RPMI7951 (cell line): ENCODE measurements at regions not wholly inside any gene's neighbourhood (a gene's known extent, or its start where the extent isn't known, plus 50 kb on each side); places are given as distances from the start of the nearest gene placed in this dataset.
A peak's percentile ranks its signal among the peaks of the same experiment; 100 is the strongest.

Experiments used
- DNase-seq: peaks from one replicate; pipeline ENCODE4 v3.0.0-alpha.2; 2012; ENCODE audit warnings: low read depth

DNA sequence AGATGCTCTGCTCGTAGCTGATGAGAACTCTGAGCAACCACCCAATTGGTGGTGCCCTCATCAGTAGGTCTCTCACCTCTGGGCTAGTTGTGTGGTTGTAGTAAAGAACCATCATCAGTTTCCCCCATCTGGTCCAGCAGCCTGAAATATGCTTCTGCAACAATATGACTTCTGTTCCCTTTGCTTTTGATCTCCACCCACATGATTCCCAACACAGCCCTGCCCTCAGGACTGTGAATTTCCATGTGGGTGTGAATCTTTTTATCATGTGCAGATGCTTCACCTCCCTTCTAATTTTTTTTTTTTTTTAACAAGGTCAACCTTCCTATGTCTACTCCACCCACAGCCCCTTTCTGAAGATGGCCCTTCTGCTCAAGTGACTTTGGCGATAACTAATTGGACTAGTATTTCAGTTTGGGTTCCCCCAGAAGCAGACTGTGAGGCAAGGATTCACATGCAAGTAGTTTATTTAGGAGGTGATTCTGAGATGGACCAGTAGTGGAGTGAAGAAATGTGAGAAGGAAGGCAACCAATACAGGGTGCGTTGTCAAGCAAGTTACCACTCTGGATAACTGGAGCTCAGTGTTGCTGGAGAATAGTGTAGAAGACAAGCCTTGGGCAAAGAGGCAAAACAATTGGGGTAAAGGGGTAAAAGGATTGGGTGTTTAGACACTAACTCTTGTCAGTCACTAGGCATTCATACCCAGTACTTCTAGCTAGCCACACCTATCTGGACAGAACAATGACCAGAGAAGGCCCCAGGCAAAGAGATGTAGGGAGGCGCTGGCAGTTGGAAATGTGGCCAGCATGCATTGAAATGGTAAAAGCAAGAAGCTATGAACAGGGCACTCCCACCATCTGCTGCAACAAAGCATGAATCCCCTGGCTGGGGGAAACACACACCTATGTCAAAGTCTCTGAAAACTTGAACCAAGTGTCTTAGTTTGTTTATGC lies 466.2 kb downstream of the BCOR start:
- no peak for DNase-seq

DNA sequence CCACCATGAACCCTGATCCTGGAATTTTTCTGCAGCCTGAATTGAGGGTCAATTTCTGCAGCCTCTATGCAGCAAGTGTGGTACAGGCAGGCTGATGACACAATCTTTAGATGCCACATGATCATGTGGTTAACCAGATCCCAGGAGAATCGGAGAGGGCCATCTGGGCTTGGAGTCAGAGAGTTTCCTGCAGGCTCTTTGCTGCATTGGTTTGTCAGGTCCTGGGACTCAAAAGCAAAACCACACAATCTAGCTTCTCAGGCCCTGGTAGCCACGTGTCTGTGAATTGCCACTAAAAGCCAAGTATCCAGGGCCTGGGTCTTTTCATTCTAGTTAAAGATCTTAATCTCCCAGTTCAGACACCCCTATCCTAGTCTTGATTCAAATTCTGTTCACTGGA lies 464.5 kb downstream of the BCOR start:
- peak; percentile 95 for DNase-seq

DNA sequence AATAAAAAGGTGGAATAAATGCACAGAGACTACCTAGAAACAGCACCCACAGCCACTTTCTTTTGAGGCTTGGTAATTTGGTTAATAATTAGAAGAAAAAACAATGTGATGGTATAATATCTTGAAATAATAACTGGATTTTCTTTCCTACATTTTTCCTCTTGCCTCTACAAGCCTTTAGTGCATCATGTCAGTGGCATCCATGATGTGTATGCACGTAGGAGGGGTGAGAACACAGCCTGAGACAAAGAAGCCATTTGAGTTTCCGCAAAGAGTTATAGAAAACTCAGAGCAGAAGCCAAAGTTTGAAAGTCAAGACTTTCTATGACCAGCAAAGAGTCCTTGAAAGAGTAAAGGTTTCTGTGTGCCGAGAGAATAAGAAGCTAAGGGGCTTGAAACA lies 461.3 kb downstream of the BCOR start:
- no peak for DNase-seq

- no peak for DNase-seq
Measured at GRCh38 chrX:39638526-39638925, 459.2 kb downstream of the BCOR start.

DNA sequence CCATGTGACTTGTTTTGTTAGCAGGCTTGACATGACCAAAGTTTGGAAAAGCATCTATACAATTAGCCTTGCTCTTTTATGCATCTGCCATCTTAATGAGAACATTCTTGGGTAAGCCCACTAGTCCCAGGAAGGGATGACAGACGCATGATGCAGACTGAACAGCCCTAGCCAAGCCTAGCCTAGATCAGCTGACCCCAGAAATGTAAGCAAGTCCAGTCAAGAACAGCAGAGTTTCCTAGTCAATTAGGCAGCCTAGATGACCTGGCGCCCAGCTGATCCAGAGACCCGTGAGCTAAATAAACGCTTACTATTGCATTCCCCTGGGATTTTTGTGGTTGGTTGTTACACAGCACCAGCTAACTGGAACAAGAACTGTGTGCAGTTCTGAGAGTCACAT lies 457.9 kb downstream of the BCOR start:
- no peak for DNase-seq

- no peak for DNase-seq
Measured at GRCh38 chrX:39640866-39641265, 456.9 kb downstream of the BCOR start.

GRCh38 chrX:39642071-39642470 lies 455.7 kb downstream of the BCOR start:
- no peak for DNase-seq

DNA sequence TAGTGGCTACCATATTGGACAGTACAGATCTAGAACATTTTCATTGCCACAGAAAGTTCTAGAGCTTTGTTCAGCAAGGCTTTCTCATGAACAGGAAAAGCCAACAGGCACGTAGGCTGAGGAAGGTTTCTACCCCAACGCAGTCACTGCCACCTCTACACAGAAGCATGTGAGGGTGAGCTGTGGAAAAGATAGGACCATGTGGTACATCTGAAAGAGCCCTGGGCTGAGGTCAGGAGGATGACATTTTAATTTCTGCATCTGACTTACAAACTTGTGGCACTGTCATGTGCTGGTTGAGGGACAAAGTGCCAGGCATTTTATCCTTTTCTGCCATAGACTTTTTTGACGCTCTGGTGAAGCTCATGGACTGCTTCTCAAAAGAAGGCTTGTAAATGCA lies 454.2 kb downstream of the BCOR start:
- DNase-seq, result no peak

DNA sequence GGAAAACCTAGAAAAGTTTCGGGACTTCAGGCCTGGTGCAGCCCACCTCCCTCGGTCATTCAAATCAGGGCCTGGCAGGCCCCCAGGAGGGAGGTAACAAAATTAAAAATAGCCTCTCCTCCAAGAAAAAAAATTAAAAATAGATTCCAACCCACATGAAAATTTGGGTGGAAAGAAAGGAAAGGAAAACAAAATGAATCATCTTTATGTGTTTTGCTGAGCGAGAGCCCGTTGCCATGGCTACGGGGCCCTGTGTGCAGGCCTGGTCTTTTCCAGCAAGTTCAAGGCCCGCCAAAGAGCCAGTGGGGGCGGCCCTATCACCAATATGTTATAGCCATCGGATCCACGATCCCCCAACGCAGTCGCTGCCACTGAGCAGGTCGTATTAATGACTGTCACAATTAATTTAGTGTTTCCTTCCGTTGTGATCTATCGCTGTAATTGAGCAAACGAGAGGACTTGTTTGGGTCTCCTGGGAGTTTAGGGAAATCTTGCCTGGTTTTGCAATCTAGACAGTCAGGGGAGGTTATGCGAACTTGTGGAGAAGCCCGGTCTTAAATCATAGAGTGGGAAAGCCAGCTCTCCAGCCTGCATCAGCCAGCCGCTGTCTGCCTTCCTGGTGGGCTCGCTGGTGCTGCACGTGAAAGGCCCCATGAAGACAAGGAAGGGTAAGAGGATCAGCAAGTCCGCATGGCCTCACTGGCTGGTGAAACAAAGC lies 452.4 kb downstream of the BCOR start:
- DNase-seq, result peak; percentile 88

DNA sequence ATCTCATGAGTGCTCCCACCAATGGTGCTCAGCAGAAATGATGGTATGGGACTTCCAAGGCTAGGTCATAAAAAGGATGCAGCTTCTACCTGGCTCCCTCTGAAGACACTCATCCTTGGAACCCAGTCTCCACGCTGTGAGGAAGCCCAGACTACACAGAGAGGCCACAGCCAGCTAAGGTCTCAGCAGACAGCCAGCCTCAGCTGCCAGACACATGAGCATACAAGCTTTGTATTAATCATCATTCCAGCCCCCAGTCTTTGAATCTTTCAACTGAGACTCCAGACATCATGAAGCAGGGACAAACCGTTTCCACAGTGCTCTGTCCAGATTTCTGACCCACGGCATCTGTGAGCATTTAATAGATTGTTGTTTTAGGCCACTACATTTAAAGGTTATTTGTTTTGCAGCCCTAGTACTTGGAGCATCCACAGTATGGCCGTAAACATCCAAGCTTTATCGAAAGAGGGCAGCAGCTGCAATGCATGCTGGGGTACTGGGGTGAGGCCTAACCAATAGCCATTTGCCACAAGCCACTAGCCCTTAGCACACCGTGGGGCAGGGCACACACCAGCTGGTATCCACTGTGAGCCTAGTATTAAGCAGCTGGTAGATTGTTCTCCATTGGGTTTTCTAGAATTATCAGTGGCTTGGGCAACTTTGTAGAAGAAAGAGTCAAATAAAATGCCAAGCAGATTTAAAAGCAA lies 449.1 kb downstream of the BCOR start:
- DNase-seq, result peak; percentile 14

GRCh38 chrX:39650768-39651347 lies 446.9 kb downstream of the BCOR start:
- no peak for DNase-seq

DNA sequence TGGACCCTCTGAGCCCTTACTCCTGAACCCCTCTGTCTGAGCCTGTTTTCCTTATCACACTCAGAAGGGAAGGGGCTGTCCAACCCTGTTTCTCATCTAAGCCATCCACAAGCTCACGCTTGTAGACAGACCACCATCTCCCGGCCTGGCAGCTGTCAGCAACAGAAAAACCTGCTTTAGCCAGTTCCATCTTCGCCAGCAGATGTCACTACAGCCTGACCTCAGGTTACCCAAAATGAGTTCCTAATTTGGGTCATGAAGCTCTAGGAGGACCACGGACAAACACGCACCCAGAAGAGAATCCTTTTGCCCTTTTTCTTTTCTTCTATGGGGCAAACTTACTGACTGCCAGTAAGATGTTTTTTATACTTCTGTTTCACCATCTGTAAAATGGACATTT lies 445.4 kb downstream of the BCOR start:
- DNase-seq, result peak; percentile 57

- peak; percentile 22 for DNase-seq
Measured at GRCh38 chrX:39653691-39654090, 444.1 kb downstream of the BCOR start.

DNA sequence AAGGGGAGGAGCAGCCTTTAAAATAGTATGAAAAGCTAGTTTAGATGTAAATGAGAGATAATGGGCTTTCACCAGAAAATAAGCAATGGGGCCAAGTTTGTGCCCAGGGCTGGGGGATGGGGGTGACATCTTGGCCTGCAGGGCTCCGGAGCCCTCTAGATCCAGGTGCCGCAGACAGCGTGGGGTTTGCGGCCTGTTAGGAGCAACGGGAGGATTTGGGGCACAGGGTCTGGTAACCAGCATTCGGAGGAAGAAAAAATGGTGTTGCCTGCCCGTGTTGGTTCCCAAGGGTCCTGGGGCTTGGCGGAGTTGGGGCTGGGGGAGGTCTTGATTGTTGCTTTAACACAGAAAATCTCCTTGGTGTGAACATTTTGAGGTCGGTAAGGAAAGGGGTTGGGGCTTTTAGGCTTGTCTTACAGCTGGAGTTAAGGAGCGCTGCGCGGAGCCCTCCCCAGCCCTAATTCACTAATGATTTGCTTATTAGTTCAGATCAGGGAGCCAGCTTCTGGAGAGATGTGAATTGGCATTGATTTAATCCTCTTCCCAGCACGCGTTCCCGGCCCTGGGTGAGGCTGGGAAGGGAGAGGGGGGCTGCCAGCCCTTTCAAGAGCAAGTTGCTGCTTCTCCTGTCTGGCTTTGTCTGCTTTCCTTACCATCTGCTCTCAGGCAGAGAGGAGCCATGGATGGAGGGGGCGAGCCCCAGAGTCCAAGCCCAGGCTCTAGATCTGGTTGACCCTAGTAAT lies 443.4 kb downstream of the BCOR start:
- DNase-seq, result no peak

DNA sequence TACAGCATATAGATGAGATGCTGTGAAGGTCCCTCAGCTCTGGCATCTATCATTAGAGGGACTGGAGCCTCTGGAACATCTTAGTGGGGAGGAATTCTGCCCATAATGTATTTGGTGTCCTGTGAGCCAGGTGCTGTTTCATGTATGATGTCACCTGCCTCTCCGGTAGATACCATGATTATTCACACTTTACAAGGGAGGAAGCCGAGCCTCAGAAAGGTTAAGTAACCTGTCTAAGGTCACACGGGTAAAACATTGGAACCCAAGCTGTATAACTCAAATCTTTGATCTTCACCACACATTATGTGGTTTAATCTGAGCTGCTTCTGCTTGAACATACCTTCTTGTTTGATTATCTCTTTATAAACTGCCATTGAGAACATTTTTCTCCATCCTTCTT lies 442.8 kb downstream of the BCOR start:
- no peak for DNase-seq

- DNase-seq, result peak; percentile 28
Measured at GRCh38 chrX:39661116-39661907, 436.4 kb downstream of the BCOR start.

- DNase-seq, result no peak
Measured at GRCh38 chrX:39665830-39666518, 431.8 kb downstream of the BCOR start.

DNA sequence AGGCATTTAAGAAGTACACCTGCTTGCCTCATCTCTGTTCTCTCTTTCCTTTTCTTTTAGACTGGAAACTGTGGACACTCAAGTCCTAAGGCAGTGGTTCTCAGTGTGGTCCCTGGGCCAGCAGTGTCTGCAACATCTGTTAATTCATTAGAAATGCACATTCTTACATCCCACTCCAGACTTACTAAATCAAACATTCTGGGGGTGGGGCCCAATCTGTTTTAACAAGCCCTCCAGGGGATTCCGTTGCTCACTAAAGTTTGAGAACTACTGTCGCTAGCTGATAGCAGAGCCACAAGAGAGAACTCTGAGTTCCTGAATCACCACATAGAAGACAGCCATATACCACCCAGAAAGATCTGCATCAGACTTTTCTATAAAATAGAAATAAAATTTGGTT lies 430.6 kb downstream of the BCOR start:
- no peak for DNase-seq

GRCh38 chrX:39667736-39668482 lies 429.8 kb downstream of the BCOR start:
- peak; percentile 60 for DNase-seq
